HG03558 (cell line): ENCODE measurements at regions not wholly inside any gene's neighbourhood (a gene's known extent, or its start where the extent isn't known, plus 50 kb on each side); places are given as distances from the start of the nearest gene placed in this dataset.

Experiments used
- ATAC-seq: cut with Tn5 transposase; IDR thresholded peaks from one replicate; pipeline ENCODE4 v1.9.1; 2021; ENCODE audit warnings: moderate number of reproducible peaks; ENCODE audit not compliant: unreplicated experiment; ENCODE audit errors: extremely low read depth

DNA sequence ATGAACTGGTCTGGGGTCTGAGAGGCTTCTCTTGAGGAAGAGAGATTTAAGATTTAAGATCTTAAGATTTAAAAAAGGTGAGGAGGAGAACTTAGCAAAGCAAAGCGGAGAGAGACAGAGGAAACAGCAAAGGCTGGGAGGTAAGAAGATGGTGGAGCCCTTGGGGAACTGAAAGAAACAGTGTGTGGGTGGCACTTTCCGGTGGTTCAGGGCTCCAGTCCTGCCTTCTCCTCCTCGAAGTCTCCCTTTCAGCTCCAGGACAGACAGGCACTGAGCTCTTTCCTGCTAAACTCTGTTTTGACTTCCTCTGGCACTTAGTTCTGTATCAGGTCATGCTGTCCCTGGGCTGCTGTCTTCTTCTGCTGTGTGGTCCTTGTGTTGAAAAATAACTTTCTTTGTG lies 298.7 kb upstream of the SRRM4 start:
- ATAC-seq: no peak

DNA sequence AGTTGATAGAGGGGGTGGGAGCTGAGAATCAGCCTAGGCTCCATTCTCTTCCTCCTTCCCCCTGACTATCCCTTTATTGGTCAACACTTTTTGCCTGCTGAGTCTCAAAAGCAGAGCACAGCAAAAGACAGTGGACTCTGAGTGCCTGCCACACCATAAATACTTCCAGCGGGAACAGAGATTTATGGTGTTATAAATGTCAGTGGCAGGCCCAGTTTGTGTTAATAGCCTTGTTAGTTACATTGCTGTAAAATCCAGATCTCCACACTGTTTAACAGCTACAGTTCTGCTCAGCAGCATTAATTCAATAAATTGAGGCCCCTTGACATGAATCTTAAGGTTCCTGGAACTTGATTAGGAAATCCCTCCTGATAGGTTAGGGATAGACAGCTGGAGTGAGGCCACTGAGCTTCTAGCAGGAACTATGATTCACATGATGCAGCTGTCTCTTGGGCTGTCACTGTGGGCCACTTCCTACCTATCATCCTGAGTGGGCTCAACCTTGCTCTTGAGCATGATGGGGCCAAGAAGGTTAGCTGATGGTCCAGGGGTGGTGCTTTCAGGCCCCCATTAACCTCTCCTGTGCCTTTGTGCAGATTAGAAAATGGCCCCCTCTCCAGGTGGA lies 295.2 kb upstream of the SRRM4 start:
- no peak for ATAC-seq

DNA sequence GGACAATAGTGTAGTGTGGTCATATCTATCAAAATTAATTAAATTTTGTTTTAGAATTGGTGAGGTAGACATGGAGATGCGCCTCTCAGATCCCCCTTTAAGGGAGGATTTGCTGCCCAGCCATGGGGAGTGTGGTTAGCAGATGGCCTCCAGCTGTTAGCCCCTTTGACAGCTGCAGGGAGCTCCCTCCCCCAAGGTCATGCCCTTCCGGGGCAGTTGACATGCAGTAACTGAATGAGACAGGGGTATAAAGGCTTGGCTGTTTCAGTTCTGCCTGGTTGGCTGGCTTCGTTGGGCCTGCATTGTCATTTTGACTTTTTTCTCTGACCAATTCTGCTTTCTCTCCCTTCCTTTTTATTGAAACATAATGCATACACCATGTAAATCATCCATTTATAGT lies 291.5 kb upstream of the SRRM4 start:
- ATAC-seq: peak; percentile 83

DNA sequence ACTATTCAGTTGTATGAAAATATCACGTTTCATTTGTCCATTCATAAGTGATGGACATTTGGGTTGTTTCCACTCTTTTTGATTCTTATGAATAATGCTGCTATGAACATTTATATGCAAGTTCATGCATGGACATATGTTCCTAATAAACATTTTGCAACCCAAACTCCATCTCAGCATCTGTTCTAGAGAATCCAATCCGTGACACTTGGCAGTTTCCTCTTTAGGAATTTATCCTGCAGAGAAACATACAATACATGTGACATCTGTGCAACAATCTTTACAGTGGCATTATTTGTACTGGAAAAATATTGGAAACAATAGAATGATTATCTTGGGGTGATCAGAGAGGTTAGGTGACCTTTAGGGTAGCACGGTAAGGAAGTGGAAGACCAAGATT lies 290.8 kb upstream of the SRRM4 start:
- no peak for ATAC-seq

DNA sequence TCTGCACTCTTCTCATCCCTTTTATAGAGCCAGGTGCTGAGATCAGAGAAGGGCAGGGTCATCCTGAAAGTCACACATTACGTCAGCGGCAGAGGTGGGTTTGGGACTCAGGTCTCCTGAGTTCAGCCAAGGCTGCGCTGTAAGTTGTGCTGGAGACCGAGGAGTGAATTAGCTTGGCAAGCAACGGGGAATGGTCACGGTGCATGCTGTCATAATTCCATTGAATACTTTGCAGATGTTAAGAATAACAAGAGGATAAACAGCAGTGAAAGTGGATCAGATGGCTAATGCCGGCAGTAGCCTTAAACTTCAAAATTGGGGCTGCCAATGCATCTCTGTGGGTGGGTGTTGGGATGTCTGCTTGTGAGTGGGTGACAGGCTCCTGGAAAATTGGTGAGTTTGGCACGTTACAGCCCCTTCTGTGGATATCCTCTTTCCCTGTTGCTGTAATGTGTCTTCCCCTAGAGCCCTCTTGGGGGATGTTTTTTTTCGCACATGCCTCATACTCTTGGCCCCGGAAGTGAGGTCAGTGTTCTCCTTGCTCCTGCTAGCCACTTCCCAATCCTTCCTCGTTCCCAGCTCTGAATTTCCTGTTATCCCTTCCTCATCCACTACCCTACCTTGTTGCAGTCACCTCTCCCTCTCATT lies 287.1 kb upstream of the SRRM4 start:
- no peak for ATAC-seq

DNA sequence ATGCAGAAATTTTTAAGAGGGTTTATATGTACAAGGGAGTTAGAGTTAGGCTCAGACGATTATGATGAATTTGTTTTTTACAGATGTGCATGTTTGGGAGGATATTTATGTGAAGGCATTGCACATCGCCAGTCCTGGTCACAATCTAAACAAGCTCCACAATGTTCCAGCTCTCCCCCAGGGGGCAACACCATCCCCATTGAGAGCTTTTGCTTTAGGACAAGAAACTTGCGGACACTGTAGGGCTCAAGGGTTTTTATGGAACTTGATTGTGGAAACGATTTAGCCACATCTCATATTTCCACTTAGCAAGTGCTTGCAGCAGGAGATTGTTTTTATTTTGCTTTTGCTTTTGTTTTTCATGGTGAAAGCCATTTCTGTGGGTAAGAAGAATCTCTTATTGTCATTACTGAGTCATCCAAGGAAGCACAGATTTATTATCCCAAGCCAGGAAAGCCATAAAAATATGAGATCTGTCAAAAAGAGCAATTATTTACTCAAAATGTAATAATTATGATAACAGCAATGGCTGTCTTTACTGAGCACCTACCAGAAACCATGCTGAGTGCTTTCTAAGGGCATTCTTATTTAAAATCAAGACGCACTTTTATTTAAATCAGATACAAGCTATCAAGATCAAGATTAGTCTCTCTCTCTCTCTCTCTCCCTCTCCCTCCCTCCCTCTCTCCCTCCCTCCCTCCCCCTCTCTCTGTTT lies 276.7 kb upstream of the SRRM4 start:
- ATAC-seq: no peak

DNA sequence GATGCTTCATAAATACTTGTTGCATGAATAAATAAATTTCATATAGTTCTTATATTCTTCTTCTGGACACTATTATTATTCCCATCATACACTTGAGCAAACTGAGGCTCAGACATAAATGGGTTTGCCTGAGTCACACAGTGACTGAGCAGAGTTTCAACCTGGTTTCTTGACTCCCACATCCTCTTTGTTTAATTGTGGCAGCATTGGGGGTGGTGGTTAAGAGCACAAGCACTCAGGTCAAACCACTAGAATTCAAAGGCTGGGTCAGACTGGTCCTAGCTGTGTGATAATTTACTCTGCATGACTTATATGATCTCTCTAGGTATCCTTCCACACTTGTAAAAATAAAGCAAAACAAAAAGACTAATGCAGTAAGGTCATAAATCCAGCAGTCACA lies 274.9 kb upstream of the SRRM4 start:
- no peak for ATAC-seq

DNA sequence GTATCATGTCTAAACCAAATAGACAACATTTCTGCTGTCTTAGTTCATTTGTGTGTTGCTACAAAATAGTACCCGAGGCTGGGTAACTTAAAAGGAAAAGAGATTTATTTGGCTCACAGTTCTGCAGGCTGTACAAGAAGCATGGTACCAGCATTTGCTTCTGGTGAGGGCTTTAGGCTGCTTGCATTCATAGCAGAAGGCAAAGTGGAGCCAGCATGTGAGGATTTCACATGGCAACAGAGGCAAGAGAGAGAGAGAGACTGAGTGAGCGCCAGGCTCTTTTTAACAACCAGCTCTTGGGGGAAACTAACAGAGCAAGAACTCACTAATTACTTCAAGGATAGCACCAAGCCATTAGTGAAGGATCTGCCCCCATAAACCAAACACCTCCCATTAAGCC lies 271.4 kb upstream of the SRRM4 start:
- ATAC-seq: no peak

DNA sequence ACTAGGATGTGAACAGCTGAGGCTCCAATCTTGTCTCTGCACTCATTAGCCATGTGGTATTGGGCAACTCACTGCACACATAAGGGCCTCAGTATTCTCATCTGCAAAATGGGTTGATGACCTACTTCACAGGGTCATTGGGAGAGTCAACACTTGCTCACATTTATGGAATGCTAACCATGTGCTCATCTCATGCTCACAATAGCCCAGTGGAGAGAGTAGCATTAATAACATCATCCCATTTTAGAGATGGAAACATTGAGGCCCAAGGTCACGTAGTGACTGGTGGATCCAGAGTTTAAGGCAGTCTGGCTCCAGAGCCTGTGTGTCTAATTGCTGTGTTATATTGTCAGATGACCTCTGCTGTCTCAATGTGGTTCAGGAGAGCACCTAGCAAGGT lies 270.2 kb upstream of the SRRM4 start:
- ATAC-seq: no peak

DNA sequence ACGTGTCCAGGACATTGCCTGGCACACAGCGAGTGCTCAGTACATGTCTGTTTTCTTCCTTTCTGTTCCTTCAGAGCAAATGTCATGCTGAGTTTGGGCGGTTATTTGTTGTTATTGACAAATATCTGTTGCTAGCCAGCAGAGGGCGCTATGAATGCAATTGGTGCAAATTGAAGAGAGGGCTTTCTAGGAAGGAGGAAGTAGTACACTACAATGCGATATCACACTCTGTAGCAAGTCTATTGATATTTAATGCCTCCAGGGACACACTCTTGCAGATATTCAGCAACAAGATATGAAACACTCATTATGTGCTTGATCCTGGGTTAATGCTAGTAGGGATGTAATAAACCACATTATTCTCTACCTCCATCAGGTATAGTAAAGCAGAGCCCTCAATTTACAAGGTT lies 267.3 kb upstream of the SRRM4 start:
- no peak for ATAC-seq

DNA sequence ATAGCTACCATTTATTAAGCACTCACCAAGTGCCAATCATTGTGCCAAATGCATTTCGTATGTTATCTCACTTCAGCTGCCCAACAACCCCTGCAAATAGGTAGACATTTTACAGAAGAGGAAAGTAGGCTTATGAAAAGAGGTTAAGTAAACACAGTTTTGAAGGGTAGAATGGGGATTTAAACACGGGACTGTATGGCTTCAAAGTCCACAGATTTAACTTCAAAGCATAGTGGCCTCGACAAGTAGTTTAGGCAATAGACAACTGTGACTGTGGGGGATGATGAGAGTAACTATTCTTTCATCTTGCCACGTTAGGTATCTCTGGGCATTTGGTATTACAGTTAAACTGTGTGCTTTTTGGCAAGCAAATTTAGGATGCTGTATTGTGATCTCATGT lies 266.8 kb upstream of the SRRM4 start:
- no peak for ATAC-seq

DNA sequence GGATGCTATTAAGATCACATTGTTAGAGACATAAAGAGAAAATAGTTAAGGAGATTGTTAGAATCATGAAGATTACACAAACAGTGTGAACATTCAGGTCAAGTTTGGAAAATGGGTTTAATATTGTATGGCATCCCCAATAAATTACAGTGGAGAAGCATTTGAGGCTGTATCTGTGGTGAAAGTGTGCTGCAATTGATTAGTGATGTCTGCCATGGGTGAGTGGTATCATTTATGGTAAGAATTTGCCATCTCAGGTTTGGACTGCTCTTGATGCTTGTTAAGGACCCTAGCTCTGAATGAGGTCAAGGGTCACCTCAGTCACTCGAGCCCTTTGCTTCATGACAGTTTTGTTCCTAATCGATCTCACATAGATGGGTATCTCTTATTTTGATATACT lies 265.7 kb upstream of the SRRM4 start:
- ATAC-seq: no peak

DNA sequence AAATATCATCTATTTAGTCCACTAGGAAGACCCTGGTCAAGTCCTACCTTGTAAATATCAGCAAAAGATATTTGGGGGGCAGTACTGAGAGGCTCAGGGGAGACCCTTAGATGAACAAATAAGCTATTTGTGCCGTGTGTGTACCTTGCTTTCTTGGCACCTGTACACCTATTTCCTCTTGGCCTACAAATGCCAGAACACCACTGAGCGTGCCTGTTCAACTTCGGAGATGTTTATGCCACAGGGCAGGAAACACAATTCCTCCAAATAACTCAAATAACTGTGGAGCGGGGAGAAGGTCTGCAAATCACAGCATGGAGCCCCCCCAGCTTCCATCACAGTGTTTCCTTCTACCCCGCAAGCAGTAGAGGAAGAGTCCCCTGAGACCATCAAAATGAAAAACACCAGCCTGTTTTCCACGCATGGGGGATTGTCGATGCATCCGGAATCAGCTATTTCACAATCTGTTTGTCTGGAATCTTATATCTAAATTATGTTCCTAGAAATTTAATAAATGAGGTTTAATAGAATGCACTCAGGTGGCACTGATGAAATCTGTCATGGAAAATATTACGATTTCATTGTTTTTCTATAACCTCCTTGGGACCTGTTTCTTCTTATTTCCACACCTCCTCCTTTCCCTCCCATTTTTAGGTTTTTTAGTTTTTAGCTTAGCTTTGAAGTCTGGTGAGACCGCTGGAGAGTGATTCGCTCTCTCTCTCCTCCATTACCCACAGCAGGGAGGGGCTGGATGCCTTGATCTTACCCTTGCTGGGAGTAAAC lies 254.0 kb upstream of the SRRM4 start:
- ATAC-seq: no peak

DNA sequence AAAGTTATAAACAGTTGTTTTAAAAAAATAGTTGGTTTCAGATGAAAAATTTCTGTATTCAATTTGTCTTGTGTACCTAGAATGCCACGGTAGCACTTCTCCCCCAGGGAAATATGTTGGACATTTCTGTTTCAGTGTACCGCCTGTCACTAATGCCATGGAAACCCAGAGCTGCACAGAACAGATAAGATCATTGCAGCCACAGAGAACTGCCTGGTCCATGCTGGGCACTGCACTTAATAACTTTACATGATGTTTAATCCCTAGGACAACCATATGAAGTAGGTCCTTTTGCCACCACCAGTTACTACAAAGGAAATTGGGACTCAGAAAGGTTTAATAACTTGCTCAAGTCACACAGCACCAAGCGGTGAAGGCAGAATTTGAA lies 253.4 kb upstream of the SRRM4 start:
- ATAC-seq: no peak

DNA sequence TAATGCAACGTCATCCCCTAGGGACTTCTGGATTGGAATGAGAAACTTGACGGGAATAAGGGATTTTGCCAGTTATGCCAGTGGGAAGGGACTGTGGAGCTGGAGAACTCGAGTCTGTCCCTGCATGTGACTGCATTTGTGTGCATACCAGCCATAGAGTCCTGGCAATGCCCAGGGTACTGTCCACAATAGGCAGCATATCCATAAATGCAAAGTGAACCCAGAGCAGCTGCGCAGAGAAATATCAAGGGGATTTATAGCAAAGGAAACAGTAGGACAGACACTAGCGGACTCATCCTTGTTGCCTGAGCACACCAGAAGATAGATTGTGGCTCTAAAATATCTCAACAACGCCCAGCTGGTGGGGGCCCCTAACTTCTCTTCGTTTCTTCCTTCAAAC lies 247.1 kb upstream of the SRRM4 start:
- ATAC-seq: no peak

DNA sequence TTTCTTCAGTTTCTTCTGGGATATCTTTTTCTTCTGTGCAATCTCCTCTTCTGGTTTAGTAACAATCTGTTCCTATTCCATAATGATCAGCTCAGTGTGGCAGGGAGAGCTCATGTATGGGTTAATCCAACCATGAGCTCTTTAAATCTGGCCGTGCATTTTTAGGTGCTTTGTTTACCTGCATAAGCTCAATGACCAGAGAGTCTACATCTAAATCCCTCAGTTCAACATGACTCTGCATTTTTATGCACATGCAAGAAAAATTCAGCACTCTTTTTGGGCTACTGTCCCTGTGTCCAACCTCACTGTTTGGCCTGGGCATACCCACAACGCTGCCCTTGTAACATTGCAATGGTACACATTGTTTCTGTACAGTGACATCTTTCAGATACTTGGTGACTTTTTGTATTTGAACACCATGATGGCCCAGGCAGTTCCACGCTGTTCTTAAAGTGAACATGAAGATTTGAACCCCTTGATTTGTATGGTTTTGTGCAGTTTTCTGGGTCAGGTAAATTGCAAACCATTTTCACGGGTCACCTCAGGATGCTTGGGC lies 243.3 kb upstream of the SRRM4 start:
- no peak for ATAC-seq

DNA sequence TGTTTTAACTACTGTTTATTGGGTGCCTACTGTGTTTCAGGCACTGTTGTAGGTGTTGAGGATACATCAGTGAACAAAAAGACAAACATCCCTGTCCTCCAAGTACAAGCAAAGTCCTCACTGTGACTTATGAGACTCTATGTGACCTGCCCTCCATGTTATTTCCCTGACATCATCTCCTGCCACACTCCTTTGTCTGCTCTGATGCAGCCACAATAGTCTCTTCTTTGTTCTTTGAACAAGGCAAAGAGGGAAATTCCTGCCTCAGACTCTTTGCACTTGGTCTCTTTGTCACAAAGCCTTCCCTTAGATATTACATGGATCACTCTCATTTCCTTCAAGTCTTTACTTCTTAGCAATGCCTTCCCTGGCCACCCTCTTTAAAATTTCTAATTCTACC lies 240.1 kb upstream of the SRRM4 start:
- ATAC-seq: no peak

DNA sequence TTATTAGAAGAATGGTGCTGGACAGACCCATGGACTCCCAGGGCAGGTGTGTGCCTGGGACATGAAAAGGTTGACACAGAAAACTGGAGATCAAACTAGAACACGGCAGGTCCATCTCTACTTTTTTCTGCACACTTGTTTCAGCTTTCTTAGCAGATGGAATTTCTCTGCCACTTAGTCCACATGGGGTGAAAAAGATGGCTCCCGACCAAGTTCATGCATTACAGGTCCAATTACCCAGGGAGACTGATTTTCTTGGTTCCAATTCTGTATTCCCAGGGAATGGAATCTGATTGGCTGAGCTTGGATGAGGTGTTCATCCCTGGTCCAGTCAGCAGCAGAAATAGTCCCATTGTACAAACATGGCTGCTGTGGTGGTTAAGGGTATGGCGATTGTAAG lies 238.9 kb upstream of the SRRM4 start:
- ATAC-seq: no peak

DNA sequence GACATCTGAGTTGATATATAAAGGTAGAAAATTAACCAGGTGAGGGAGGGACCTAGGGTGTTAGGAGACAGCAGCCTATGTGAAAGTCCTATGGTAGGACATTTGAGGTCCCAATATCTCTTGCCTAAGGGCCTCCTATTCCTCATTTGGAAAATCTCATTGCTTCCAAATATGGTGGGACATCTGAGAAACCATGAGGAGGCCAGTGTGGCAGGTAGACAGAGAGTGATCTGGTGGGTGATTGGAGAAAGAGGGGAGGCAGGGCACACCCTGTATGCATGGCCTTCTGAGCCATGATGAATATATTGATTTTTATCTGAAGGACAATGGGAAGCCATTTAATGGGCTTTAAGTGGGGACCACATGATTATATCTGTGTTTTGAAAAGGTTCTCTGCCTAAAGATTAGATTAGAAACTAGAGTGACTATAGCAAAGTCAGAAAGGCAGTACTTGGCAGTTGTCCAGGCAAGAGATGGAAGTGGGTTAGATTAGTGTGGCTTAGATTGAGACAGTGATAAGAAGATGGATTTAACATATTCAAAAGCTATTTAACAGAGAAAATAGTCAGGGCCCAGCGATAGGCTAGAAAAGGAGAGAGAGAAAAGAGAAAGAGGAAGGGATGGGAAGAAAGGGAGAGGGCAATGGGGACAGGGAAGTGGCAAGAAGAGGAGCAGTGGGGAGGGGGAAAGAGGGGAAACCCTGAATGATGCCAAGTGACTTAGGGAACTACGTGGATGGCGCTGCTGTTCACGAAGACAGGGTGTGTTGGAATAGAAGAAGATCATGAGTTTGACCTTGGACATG lies 237.2 kb upstream of the SRRM4 start:
- ATAC-seq: no peak

DNA sequence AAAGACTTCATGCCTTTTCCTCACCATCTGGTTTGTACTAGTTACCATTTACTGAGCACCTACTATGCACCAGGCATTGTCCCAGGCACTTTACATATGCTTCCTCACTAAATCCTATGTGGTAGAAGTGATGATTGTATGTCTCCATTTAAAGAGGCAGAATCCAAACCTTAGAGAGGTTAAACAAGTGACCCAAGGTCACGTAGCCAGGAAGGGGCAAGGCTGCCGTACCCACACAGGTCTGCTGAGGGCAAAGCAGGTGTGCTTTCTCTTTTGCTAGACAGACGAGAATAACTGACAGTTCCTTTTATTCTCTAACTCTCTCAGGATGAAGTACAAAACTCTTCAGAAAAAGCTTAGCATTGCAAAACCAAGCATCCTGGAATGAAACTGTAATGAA lies 235.2 kb upstream of the SRRM4 start:
- no peak for ATAC-seq
